ENCODE measurements at regions not wholly inside any gene's neighbourhood (a gene's known extent, or its start where the extent isn't known, plus 50 kb on each side); places are given as distances from the start of the nearest gene placed in this dataset.

DNA sequence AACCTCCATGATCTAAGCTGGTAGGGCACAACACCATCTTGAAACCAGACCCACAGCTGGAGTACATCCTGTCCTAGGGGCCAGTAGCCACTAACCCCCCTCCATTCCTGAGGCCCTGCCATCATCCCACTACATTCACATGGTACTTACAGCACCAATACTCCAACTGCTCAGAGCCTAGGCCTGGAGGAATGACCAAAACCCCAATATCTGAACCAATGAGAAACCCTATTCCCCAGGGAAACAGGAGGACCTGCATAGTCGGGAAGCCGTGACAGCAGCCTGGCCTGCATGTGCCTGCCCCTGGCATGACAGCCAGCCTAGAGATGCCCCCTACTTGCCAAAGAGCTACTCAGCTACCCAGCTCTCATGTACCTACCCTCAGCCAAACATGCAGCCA, 65.4 kb upstream of the DMRT1 start:
- TF ChIP-seq KDM1A (CRISPR knock-in tag; IDR thresholded peaks at IDR 0.05) = no peak
- TF ChIP-seq ZNF773 (CRISPR knock-in tag; IDR thresholded peaks at IDR 0.05; ENCODE audit: borderline replicate concordance) = no peak
- TF ChIP-seq, protein P1, sequence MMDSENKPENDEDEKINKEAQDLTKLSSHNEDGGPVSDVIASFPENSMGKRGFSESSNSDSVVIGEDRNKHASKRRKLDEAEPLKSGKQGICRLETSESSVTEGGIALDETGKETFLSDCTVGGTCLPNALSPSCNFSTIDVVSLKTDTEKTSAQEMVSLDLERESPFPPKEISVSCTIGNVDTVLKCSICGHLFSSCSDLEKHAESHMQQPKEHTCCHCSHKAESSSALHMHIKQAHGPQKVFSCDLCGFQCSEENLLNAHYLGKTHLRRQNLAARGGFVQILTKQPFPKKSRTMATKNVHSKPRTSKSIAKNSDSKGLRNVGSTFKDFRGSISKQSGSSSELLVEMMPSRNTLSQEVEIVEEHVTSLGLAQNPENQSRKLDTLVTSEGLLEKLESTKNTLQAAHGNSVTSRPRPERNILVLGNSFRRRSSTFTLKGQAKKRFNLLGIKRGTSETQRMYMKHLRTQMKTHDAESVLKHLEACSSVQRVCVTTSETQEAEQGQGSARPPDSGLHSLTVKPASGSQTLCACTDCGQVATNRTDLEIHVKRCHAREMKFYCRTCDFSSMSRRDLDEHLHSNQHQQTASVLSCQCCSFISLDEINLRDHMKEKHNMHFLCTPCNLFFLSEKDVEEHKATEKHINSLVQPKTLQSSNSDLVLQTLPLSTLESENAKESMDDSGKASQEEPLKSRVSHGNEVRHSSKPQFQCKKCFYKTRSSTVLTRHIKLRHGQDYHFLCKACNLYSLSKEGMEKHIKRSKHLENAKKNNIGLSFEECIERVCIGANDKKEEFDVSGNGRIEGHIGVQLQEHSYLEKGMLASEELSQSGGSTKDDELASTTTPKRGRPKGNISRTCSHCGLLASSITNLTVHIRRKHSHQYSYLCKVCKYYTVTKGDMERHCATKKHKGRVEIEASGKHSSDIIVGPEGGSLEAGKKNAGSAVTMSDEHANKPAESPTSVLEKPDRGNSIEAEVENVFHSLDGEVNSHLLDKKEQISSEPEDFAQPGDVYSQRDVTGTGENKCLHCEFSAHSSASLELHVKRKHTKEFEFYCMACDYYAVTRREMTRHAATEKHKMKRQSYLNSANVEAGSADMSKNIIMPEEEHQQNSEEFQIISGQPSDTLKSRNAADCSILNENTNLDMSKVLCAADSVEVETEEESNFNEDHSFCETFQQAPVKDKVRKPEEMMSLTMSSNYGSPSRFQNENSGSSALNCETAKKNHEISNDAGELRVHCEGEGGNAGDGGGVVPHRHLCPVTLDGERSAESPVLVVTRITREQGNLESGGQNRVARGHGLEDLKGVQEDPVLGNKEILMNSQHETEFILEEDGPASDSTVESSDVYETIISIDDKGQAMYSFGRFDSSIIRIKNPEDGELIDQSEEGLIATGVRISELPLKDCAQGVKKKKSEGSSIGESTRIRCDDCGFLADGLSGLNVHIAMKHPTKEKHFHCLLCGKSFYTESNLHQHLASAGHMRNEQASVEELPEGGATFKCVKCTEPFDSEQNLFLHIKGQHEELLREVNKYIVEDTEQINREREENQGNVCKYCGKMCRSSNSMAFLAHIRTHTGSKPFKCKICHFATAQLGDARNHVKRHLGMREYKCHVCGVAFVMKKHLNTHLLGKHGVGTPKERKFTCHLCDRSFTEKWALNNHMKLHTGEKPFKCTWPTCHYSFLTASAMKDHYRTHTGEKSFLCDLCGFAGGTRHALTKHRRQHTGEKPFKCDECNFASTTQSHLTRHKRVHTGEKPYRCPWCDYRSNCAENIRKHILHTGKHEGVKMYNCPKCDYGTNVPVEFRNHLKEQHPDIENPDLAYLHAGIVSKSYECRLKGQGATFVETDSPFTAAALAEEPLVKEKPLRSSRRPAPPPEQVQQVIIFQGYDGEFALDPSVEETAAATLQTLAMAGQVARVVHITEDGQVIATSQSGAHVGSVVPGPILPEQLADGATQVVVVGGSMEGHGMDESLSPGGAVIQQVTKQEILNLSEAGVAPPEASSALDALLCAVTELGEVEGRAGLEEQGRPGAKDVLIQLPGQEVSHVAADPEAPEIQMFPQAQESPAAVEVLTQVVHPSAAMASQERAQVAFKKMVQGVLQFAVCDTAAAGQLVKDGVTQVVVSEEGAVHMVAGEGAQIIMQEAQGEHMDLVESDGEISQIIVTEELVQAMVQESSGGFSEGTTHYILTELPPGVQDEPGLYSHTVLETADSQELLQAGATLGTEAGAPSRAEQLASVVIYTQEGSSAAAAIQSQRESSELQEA (CRISPR knock-in tag; IDR thresholded peaks at IDR 0.05; ENCODE audit: not compliant biosample characterization) = no peak
- TF ChIP-seq CREB1 (IDR thresholded peaks at IDR 0.05) = no peak
- no peak for TF ChIP-seq CREB1 (CRISPR knock-in tag; IDR thresholded peaks at IDR 0.05)
- TF ChIP-seq IRF2 (CRISPR knock-in tag; IDR thresholded peaks at IDR 0.05) = no peak
- no peak for TF ChIP-seq ZNF589 (CRISPR knock-in tag; conservative IDR thresholded peaks at IDR 0.05)

All from HepG2 (cell line).